ENCODE measurements at regions not wholly inside any gene's neighbourhood (a gene's known extent, or its start where the extent isn't known, plus 50 kb on each side); places are given as distances from the start of the nearest gene placed in this dataset.
A peak's percentile ranks its signal among the peaks of the same experiment; 100 is the strongest.

DNA sequence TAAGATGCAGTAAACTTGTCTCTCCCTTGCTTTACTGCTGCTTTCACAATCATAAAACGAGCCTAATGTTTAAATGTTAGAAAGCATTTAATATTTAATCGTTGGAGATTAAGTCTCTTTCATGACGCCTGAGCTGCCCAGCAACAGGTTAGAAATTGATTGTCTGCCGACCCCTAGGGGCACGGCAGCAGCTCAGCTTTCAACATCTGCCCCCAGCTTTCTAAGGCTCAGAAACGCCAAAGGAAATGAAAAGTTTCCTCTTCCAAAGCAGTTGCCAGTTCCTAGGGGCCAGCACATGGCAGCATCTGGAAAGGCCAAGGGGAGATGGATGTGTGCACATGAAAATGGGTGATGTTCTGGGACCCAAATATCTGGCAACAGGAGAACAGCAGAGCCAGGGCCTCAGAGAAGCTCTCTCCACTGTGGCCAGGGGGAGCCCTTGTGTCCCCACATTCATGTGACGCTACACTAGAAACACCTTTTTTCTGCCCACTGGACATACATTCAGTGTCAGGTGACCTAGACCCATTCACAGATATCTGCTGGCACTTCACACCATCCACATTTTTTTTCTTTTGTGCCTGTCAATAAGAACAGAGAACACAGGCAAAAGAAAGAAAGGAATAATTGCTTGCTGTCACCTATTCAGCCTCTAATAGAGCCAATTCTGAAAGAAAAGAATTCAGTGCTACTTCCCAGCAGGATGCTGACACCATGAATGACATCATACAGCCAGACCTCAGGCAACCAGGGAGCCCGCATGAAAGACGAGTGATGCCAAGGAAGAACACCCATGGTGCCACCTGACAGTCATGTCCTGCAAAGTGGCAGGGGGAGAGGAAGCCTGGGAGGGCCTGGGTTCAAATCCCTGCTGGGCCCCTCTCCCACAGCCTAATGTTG, 205.0 kb upstream of the TAS2R1 start:
- DNase-seq (ENCODE audit: low read depth in 1 of 2, low spot score in 2 of 2) (peak in 1 of 2 experiments; percentile 57), FAIRE-seq (peak; percentile 45)
- Histone ChIP-seq H3K4me3 (ENCODE audit: extremely low read depth in 1 of 4, insufficient read depth in 2 of 4, low read depth in 3 of 4, low read length in 4 of 4) (no peak overlapping the region), H3K4me1 (replicated peaks in 1 of 4; ENCODE audit: control insufficient read depth in 3 of 4, insufficient read depth in 4 of 4, low read length in 3 of 4) (peaks cover 3 to 8% (median 6%) of the 10 kb centered on the region in 4 experiments; a peak in 6 of 7 replicates), H2AFZ (ENCODE audit: low read length) (no peak overlapping the region), H2BK5ac (ENCODE audit: low read depth, low read length) (no peak overlapping the region; the same call in 1 of the 2 replicates), H4K20me1 (replicated peaks in 1 of 2; ENCODE audit: control insufficient read depth in 1 of 2, insufficient read depth in 2 of 2, low read length in 2 of 2) (no peaks in the 10 kb centered on the region), H3K56ac (replicated peaks; ENCODE audit: insufficient read length, low read depth, low read length) (no peak overlapping the region), H2BK120ac (replicated peaks; ENCODE audit: low read depth, low read length) (no peak overlapping the region), H3K79me2 (ENCODE audit: control insufficient read depth in 1 of 2, insufficient read depth in 2 of 2, low read length in 2 of 2) (no peaks in the 10 kb centered on the region), H3K27me3 (replicated peaks in 1 of 4; ENCODE audit: control insufficient read depth in 3 of 4, extremely low read depth in 1 of 4, insufficient read depth in 3 of 4, low read length in 3 of 4) (no peaks in the 10 kb centered on the region), H2BK15ac (ENCODE audit: low read length) (0 out of 2 replicates have a peak overlapping the region, but pooled peaks have one; percentile 25), H3K14ac (ENCODE audit: insufficient read length) (no peak overlapping the region), H3K9me3 (ENCODE audit: insufficient read depth in 2 of 2, low read depth in 1 of 2, low read length in 1 of 2) (no peaks in the 10 kb centered on the region), H2BK12ac (ENCODE audit: low read depth, low read length) (no peak overlapping the region), H3K23me2 (ENCODE audit: low read depth, low read length) (peaks cover 3% of the 10 kb centered on the region; the same call in 1 of the 2 replicates), H2AK5ac (ENCODE audit: low read depth, low read length) (no peak overlapping the region), H3K9ac (replicated peaks in 1 of 4; ENCODE audit: extremely low read depth in 1 of 4, low read depth in 3 of 4, low read length in 3 of 4) (no peak overlapping the region), H2BK20ac (ENCODE audit: low read length) (no peak overlapping the region), H3K4ac (replicated peaks; ENCODE audit: insufficient read length, low read depth, low read length) (no peak overlapping the region), H3K36me3 (ENCODE audit: control insufficient read depth in 2 of 4, insufficient read depth in 4 of 4, low read length in 3 of 4) (no peaks in the 10 kb centered on the region), H4K91ac (replicated peaks; ENCODE audit: insufficient read length, low read length) (no peak overlapping the region), H4K8ac (ENCODE audit: extremely low read depth, insufficient read depth, low read length) (no peak overlapping the region), H3K79me1 (ENCODE audit: low read depth, low read length) (no peaks in the 10 kb centered on the region), H3K23ac (ENCODE audit: insufficient read length) (no peak overlapping the region), H3K18ac (ENCODE audit: extremely low read depth, low read length) (peak overlapping the region; percentile 19; the same call in 1 of the 2 replicates), H3K4me2 (ENCODE audit: insufficient read depth in 1 of 2, low read depth in 2 of 2, low read length in 2 of 2) (no peak overlapping the region), H4K5ac (ENCODE audit: insufficient read length, low read depth, low read length) (no peak overlapping the region), H3K27ac (ENCODE audit: low read depth, low read length) (no peak overlapping the region)
- ChIA-PET POLR2A (ENCODE audit: partially characterized antibody) (interaction anchor here (1.6 kb wide), 1 partner anchor 195 kb away, joined by 3 read pairs; no protein-coding TSS in a partner anchor), CTCF (ENCODE audit: partially characterized antibody) (interaction anchor here (0.6 to 1.4 kb wide), 11 partner anchors 9 to 388 kb away, joined by 3 to 7 read pairs (median 3); no protein-coding TSS in a partner anchor)
- WGBS, 2 experiments (ENCODE audit: extremely low coverage in 1 of 2, insufficient coverage in 1 of 2, insufficient read length in 1 of 2, insufficient replicate concordance in 2 of 2, low coverage in 1 of 2, low lambda C conversion rate in 2 of 2, missing lambda C conversion rate in 1 of 2): 53% methylated on average over 9 of the region's 9 CpGs; no CpG with 5 or more reads in 1 of the 2 experiments
- TF ChIP-seq SP4 (IDR thresholded peaks at IDR 0.05; ENCODE audit: low read length) (no peak), RXRA (IDR thresholded peaks at IDR 0.05; ENCODE audit: insufficient read depth, low read depth, low read length) (no peak), TAF7 (optimal IDR thresholded peaks at IDR 0.05; ENCODE audit: borderline replicate concordance, low read depth, low read length) (no peak), HDAC2 (IDR thresholded peaks at IDR 0.05; ENCODE audit: borderline replicate concordance in 1 of 2, low read depth in 2 of 2, low read length in 2 of 2) (no peak)
- TF ChIP-seq, protein P1, sequence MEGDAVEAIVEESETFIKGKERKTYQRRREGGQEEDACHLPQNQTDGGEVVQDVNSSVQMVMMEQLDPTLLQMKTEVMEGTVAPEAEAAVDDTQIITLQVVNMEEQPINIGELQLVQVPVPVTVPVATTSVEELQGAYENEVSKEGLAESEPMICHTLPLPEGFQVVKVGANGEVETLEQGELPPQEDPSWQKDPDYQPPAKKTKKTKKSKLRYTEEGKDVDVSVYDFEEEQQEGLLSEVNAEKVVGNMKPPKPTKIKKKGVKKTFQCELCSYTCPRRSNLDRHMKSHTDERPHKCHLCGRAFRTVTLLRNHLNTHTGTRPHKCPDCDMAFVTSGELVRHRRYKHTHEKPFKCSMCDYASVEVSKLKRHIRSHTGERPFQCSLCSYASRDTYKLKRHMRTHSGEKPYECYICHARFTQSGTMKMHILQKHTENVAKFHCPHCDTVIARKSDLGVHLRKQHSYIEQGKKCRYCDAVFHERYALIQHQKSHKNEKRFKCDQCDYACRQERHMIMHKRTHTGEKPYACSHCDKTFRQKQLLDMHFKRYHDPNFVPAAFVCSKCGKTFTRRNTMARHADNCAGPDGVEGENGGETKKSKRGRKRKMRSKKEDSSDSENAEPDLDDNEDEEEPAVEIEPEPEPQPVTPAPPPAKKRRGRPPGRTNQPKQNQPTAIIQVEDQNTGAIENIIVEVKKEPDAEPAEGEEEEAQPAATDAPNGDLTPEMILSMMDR (IDR thresholded peaks at IDR 0.05; ENCODE audit: control extremely low read depth in 1 of 3, insufficient read depth in 1 of 3, low read depth in 1 of 3, low read length in 3 of 3): peak; percentile 28 to 37 (median 35); a peak in 3 of 4 replicates
